H9 (cell line): ENCODE measurements at regions not wholly inside any gene's neighbourhood (a gene's known extent, or its start where the extent isn't known, plus 50 kb on each side); places are given as distances from the start of the nearest gene placed in this dataset.

Experiments used
- DNase-seq: peaks from one replicate; pipeline ENCODE4 v3.0.0-alpha.2; 2017
- H2AFZ ChIP-seq: one replicate; pipeline ENCODE4 v1.6.1; 2013; ENCODE audit warnings: mild to moderate bottlenecking, low read length, control low read depth, moderate library complexity
- H2AK5ac ChIP-seq: 2 replicates; pipeline ENCODE4 v1.6.1; 2013; ENCODE audit warnings: low read length, control low read depth, mixed read lengths; ENCODE audit not compliant: insufficient read length
- H2BK120ac ChIP-seq: one replicate; pipeline ENCODE4 v1.6.1; 2013; ENCODE audit warnings: low read depth, mild to moderate bottlenecking, low read length, control low read depth, inconsistent platforms; ENCODE audit not compliant: poor library complexity, severe bottlenecking
- H2BK12ac ChIP-seq: 2 replicates; pipeline ENCODE4 v1.6.1; 2013; ENCODE audit warnings: low read length, control low read depth, mixed read lengths, low read depth; ENCODE audit not compliant: insufficient read length
- H2BK15ac ChIP-seq: 2 replicates; pipeline ENCODE4 v1.6.1; 2013; ENCODE audit warnings: low read depth, low read length, control low read depth
- H2BK20ac ChIP-seq: one replicate; pipeline ENCODE4 v1.6.1; 2013; ENCODE audit warnings: low read depth, mild to moderate bottlenecking, low read length, control low read depth, inconsistent platforms; ENCODE audit not compliant: poor library complexity, severe bottlenecking
- H2BK5ac ChIP-seq: 2 replicates; pipeline ENCODE4 v1.6.1; 2013; ENCODE audit warnings: low read length, control low read depth, mixed read lengths; ENCODE audit not compliant: insufficient read length
- H3K14ac ChIP-seq: 2 replicates; pipeline ENCODE4 v1.6.1; 2013; ENCODE audit warnings: low read length, control low read depth; ENCODE audit not compliant: insufficient read depth
- H3K18ac ChIP-seq: 2 replicates; pipeline ENCODE4 v1.6.1; 2013; ENCODE audit warnings: low read depth, mild to moderate bottlenecking, mixed read lengths, low read length, control low read depth; ENCODE audit not compliant: insufficient read length
- H3K23ac ChIP-seq: 2 replicates; pipeline ENCODE4 v1.6.1; 2013; ENCODE audit warnings: low read length, control low read depth, mixed read lengths, low read depth; ENCODE audit not compliant: insufficient read length
- H3K23me2 ChIP-seq: 2 replicates; pipeline ENCODE4 v1.6.1; 2013; ENCODE audit warnings: low read depth, mild to moderate bottlenecking, mixed read lengths, low read length, control low read depth; ENCODE audit not compliant: insufficient read length, poor library complexity, severe bottlenecking
- H3K27ac ChIP-seq: 2 replicates; pipeline ENCODE4 v1.5.1; 2013; ENCODE audit warnings: low read length, control low read depth, mixed read lengths, low read depth; ENCODE audit not compliant: insufficient read length
- H3K27me3 ChIP-seq: 2 replicates; pipeline ENCODE4 v1.6.1; 2013; ENCODE audit warnings: low read length, control low read depth, inconsistent platforms; ENCODE audit not compliant: insufficient read depth
- H3K4ac ChIP-seq: 2 replicates; pipeline ENCODE4 v1.6.1; 2013; ENCODE audit warnings: low read depth, mild to moderate bottlenecking, control low read depth, inconsistent platforms, low read length, moderate library complexity
- H3K4me1 ChIP-seq: 2 replicates; pipeline ENCODE4 v1.6.1; 2013; ENCODE audit warnings: low read length, control low read depth, inconsistent platforms; ENCODE audit not compliant: insufficient read depth
- H3K4me2 ChIP-seq: 2 replicates; pipeline ENCODE4 v1.6.1; 2013; ENCODE audit warnings: low read length, control low read depth, mixed read lengths; ENCODE audit not compliant: insufficient read length, insufficient read depth
- H3K56ac ChIP-seq: 2 replicates; pipeline ENCODE4 v1.6.1; 2013; ENCODE audit warnings: low read depth, mild to moderate bottlenecking, mixed read lengths, low read length, control low read depth; ENCODE audit not compliant: insufficient read length
- H3K79me1 ChIP-seq: 2 replicates; pipeline ENCODE4 v1.6.1; 2013; ENCODE audit warnings: low read depth, mild to moderate bottlenecking, moderate library complexity, low read length, control low read depth, inconsistent platforms; ENCODE audit not compliant: insufficient read depth, poor library complexity, severe bottlenecking
- H3K79me2 ChIP-seq: 2 replicates; pipeline ENCODE4 v1.6.1; 2013; ENCODE audit warnings: low read length, control low read depth, inconsistent platforms; ENCODE audit not compliant: insufficient read depth
- H3K9ac ChIP-seq: 2 replicates; pipeline ENCODE4 v1.6.1; 2013; ENCODE audit warnings: low read length, control low read depth, mixed read lengths; ENCODE audit not compliant: insufficient read length; ENCODE audit errors: extremely low read depth
- H3K9me3 ChIP-seq: one replicate; pipeline ENCODE4 v1.6.1; 2013; ENCODE audit warnings: low read depth, low read length, inconsistent platforms; ENCODE audit not compliant: control insufficient read depth
- H3T11ph ChIP-seq: one replicate; pipeline ENCODE4 v1.6.1; 2013; ENCODE audit warnings: mild to moderate bottlenecking, low read length, control low read depth, inconsistent platforms
- H4K20me1 ChIP-seq: one replicate; pipeline ENCODE4 v1.6.1; 2013; ENCODE audit not compliant: control insufficient read depth, insufficient read length, insufficient read depth
- H4K5ac ChIP-seq: 2 replicates; pipeline ENCODE4 v1.6.1; 2013; ENCODE audit warnings: low read depth, mild to moderate bottlenecking, mixed read lengths, low read length, control low read depth; ENCODE audit not compliant: insufficient read length
- H4K8ac ChIP-seq: replicated peaks from 2 replicates; pipeline ENCODE4 v1.6.1; 2013; ENCODE audit warnings: low read length, control low read depth, mixed read lengths, low read depth; ENCODE audit not compliant: insufficient read length
- H4K91ac ChIP-seq: 2 replicates; pipeline ENCODE4 v1.6.1; 2013; ENCODE audit warnings: low read depth, mild to moderate bottlenecking, moderate library complexity, mixed read lengths, low read length, control low read depth; ENCODE audit not compliant: insufficient read length
- H3K27ac Mint-ChIP-seq, 3 experiments: 2 replicates in 2 of 3; 3 replicates in 1 of 3; pipeline ENCODE4 v1.8.0; 2020 to 2021; ENCODE audit warnings: mixed read lengths in 3 of 3, mild to moderate bottlenecking in 1 of 3, moderate library complexity in 1 of 3
- H3K27me3 Mint-ChIP-seq: 2 replicates; pipeline ENCODE4 v1.8.0; 2021; ENCODE audit warnings: low read depth, mild to moderate bottlenecking, moderate library complexity, mixed read lengths
- H3K36me3 Mint-ChIP-seq, 3 experiments: 2 replicates in 2 of 3; 3 replicates in 1 of 3; pipeline ENCODE4 v1.8.0; 2020 to 2021; ENCODE audit warnings: low read depth in 3 of 3, mixed read lengths in 3 of 3; ENCODE audit not compliant: insufficient read depth in 1 of 3
- H3K4me1 Mint-ChIP-seq, 2 experiments: 2 replicates each; pipeline ENCODE4 v1.8.0; 2020; ENCODE audit warnings: mixed read lengths in 2 of 2
- H3K4me3 Mint-ChIP-seq, 2 experiments: 2 replicates in 1 of 2; 3 replicates in 1 of 2; pipeline ENCODE4 v1.8.0; 2020 to 2021; ENCODE audit warnings: mild to moderate bottlenecking in 2 of 2, mixed read lengths in 2 of 2, moderate library complexity in 1 of 2
- H3K9me3 Mint-ChIP-seq, 2 experiments: 2 replicates in 1 of 2; 3 replicates in 1 of 2; pipeline ENCODE4 v1.8.0; 2020; ENCODE audit warnings: mild to moderate bottlenecking in 2 of 2, mixed read lengths in 2 of 2, moderate library complexity in 1 of 2
- WGBS: extraction: QIAGEN DNeasy Blood & Tissue Kit; methylation state at CpG from one replicate; pipeline ENCODE4 v1.1.7; 2013; ENCODE audit warnings: missing lambda C conversion rate, low lambda C conversion rate, mixed read lengths; ENCODE audit not compliant: insufficient read length; ENCODE audit errors: extremely low coverage; 5-methylcytosine and 5-hydroxymethylcytosine counted together
- TF ChIP-seq, protein P1 (sequence below): fragments of 200-600 bp; sonication (generic); conservative IDR thresholded peaks from 3 replicates; pipeline ENCODE4 v1.8.0; 2021; ENCODE audit warnings: antibody characterized with exemption, mild to moderate bottlenecking

DNA sequence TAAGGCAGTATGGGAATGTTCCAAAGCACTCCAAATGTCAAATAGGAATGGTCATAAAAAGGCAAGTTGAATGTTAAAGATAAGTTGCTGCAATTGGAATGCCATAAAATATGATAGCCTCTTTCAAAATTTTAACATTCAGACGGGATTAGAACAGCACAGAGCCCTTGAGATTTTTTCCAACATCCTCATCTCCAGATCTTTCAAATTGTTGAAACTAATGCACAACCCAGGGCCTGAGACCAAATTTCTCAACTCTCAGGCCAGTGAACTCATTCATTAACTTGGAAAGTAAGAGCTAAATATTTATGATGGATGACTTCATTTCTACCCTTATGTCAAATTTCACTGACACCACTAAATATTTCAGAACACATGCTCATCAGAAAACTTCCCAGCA is 346.5 kb upstream of the XYLT1 start:
- no peaks in the 10 kb centered on the region for H3K4me1 ChIP-seq
- no peaks in the 10 kb centered on the region for H3K27me3 ChIP-seq
- H2BK20ac ChIP-seq = no peak overlapping the region
- no peak overlapping the region for H4K91ac ChIP-seq
- no peak overlapping the region for H3K56ac ChIP-seq
- no peak overlapping the region for H3K4me2 ChIP-seq
- no peak overlapping the region for H3K4me3 Mint-ChIP-seq
- H3K9me3 Mint-ChIP-seq = peaks cover 33 to 40% of the 10 kb centered on the region in 2 experiments
- no CpG with 5 or more reads among the region's 1 CpG for WGBS
- no peak overlapping the region for H3K4ac ChIP-seq
- H4K8ac ChIP-seq = no peak overlapping the region
- H3K23ac ChIP-seq = no peak overlapping the region
- no peaks in the 10 kb centered on the region for H4K20me1 ChIP-seq
- TF ChIP-seq, protein P1, sequence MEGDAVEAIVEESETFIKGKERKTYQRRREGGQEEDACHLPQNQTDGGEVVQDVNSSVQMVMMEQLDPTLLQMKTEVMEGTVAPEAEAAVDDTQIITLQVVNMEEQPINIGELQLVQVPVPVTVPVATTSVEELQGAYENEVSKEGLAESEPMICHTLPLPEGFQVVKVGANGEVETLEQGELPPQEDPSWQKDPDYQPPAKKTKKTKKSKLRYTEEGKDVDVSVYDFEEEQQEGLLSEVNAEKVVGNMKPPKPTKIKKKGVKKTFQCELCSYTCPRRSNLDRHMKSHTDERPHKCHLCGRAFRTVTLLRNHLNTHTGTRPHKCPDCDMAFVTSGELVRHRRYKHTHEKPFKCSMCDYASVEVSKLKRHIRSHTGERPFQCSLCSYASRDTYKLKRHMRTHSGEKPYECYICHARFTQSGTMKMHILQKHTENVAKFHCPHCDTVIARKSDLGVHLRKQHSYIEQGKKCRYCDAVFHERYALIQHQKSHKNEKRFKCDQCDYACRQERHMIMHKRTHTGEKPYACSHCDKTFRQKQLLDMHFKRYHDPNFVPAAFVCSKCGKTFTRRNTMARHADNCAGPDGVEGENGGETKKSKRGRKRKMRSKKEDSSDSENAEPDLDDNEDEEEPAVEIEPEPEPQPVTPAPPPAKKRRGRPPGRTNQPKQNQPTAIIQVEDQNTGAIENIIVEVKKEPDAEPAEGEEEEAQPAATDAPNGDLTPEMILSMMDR = no peak
- no peak overlapping the region for H3K27ac ChIP-seq
- no peak overlapping the region for H2BK5ac ChIP-seq
- H2BK120ac ChIP-seq = no peak overlapping the region
- H3K14ac ChIP-seq = no peak overlapping the region
- no peak overlapping the region for H2AK5ac ChIP-seq
- H3K9me3 ChIP-seq = peaks cover 23% of the 10 kb centered on the region
- H3K23me2 ChIP-seq = no peaks in the 10 kb centered on the region
- no peak overlapping the region for H3T11ph ChIP-seq
- peaks cover 1% of the 10 kb centered on the region for H3K27me3 Mint-ChIP-seq
- H3K27ac Mint-ChIP-seq = no peak overlapping the region
- H3K79me1 ChIP-seq = no peaks in the 10 kb centered on the region
- H2BK12ac ChIP-seq = no peak overlapping the region
- H3K9ac ChIP-seq = no peak overlapping the region
- no peak for DNase-seq
- no peaks in the 10 kb centered on the region for H3K79me2 ChIP-seq
- no peak overlapping the region for H3K18ac ChIP-seq
- H2AFZ ChIP-seq = no peak overlapping the region
- H4K5ac ChIP-seq = no peak overlapping the region
- peaks cover 2 to 13% of the 10 kb centered on the region in 2 experiments; a peak in 3 of 4 replicates for H3K4me1 Mint-ChIP-seq
- no peak overlapping the region for H2BK15ac ChIP-seq
- H3K36me3 Mint-ChIP-seq = peaks cover 21 to 45% (median 27%) of the 10 kb centered on the region in 3 experiments
